Activated T-cell treated with anti-CD3 and anti-CD28 coated beads, Interleukin-2, amount 50 U/mL, for 4 hours (primary cell): ENCODE measurements at regions not wholly inside any gene's neighbourhood (a gene's known extent, or its start where the extent isn't known, plus 50 kb on each side); places are given as distances from the start of the nearest gene placed in this dataset.
A peak's percentile ranks its signal among the peaks of the same experiment; 100 is the strongest.
"Not testable (repeated sequence)": the region's sequence is repeated elsewhere in the genome, so short reads cannot be mapped to it uniquely, and the experiment has no call there.

Experiments used
- ATAC-seq, 2 donors: fragments of 200-7000 bp; cut with Tn5 transposase; one replicate each; pipeline ENCODE4 v1.10.0; 2021
- DNase-seq: peaks from one replicate; pipeline ENCODE4 v3.0.0-alpha.2; 2020
- H3K27me3 Mint-ChIP-seq: one replicate; pipeline ENCODE4 v1.8.0; 2021; ENCODE audit warnings: low read depth, mixed read lengths
- H3K36me3 Mint-ChIP-seq: one replicate; pipeline ENCODE4 v1.8.0; 2022; ENCODE audit warnings: mixed read lengths; ENCODE audit not compliant: insufficient read depth
- H3K4me1 Mint-ChIP-seq: one replicate; pipeline ENCODE4 v1.8.0; 2021; ENCODE audit warnings: low read depth, mixed read lengths
- H3K4me3 Mint-ChIP-seq: one replicate; pipeline ENCODE4 v1.8.0; 2021; ENCODE audit warnings: mild to moderate bottlenecking, moderate library complexity, mixed read lengths
- H3K9me3 Mint-ChIP-seq: one replicate; pipeline ENCODE4 v1.8.0; 2021; ENCODE audit warnings: mixed read lengths

DNA sequence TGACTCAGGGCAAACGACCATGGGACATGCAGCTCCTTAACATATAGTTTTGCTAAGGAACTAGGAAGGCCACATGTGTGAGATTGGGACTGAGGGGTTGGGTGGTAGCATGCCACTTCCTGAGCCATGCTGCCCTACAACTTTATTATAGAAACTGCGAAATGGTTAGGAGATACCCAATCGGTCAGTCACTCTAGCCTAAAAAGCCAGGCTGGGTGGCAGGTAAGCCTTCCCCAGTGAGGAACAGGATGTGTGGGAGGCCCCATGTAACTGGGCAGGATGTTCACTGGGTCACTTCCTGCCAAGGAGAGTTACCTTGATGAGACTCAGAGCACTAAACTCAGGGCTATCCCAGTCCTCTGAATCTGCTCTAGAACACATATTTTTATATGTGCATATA, 123.5 kb downstream of the MAP3K7 start:
- Mint-ChIP-seq H3K4me1 (peaks cover 83% of the 10 kb centered on the region), H3K4me3 (no peak overlapping the region), H3K36me3 (no peaks in the 10 kb centered on the region), H3K27me3 (no peaks in the 10 kb centered on the region), H3K9me3 (no peaks in the 10 kb centered on the region)
- DNase-seq (no peak), ATAC-seq (no peak)

DNA sequence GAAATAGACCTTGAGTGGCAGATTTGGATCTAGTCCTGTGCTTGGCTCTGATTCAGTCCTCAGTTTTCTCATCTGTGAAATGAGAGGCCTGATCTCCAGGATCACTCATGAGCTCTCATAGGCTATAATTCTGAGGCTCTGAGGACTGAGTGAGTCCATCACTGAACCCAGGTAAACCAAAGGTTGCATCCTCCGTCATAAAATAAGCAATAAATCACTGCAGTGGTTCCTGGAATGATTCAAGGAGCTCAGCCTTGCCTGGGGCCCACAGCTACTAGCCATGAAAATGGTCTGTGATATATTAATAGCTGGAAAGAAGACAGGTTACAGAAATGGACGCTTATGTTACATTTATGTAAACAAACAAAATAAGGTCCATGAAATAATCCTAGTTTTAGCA, 124.8 kb downstream of the MAP3K7 start:
- Mint-ChIP-seq H3K36me3 (no peaks in the 10 kb centered on the region), H3K4me1 (peaks cover 85% of the 10 kb centered on the region), H3K27me3 (no peaks in the 10 kb centered on the region), H3K4me3 (no peak overlapping the region), H3K9me3 (no peaks in the 10 kb centered on the region)
- no peak for ATAC-seq
- no peak for DNase-seq

DNA sequence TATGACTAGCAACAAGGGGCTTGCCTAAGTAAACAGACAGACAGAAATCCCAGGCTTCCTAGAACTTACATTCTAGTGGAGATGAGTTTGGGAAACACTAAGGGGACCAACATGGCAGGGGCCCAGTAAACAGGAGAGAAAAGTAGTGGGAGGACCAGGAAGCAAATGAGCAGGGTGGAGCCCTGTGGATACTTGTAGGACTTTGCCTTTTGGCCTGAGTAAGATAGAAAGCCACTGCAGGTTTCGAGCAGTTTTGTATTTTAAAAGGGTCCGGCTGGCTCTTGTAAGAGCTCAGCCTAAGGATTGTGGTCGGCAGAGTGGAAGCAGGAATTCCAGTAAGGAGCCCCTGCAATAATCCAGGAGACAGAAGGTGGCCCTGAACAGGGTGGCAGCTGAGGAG, 125.5 kb downstream of the MAP3K7 start:
- no peak overlapping the region for H3K4me3 Mint-ChIP-seq
- H3K27me3 Mint-ChIP-seq = no peaks in the 10 kb centered on the region
- H3K4me1 Mint-ChIP-seq = peaks cover 84% of the 10 kb centered on the region
- no peaks in the 10 kb centered on the region for H3K9me3 Mint-ChIP-seq
- H3K36me3 Mint-ChIP-seq = no peaks in the 10 kb centered on the region
- DNase-seq (no peak), ATAC-seq (no peak)

DNA sequence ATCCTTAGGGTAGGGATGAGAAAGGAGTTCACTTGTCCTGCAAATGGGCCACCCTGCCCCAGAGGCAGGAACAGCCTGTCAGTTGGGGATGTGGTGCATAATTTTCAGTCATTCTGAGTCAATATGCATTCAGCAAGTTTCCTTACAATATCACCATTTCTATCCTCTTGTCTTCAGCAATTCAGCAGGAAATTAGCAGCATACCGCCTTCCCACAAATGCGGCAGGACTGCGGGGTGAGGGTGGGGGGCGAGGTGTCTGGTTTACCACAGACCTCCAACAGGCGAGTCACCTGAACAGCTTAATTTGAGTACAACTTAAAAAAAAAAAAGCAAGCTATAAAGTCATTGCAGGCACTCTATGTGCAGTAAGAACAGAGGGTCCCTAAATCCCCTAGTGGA, 126.8 kb downstream of the MAP3K7 start:
- ATAC-seq = no peak
- no peak for DNase-seq
- H3K27me3 Mint-ChIP-seq = no peaks in the 10 kb centered on the region
- H3K4me3 Mint-ChIP-seq = peak overlapping the region; percentile 37
- no peaks in the 10 kb centered on the region for H3K36me3 Mint-ChIP-seq
- peaks cover 71% of the 10 kb centered on the region for H3K4me1 Mint-ChIP-seq
- no peaks in the 10 kb centered on the region for H3K9me3 Mint-ChIP-seq

DNA sequence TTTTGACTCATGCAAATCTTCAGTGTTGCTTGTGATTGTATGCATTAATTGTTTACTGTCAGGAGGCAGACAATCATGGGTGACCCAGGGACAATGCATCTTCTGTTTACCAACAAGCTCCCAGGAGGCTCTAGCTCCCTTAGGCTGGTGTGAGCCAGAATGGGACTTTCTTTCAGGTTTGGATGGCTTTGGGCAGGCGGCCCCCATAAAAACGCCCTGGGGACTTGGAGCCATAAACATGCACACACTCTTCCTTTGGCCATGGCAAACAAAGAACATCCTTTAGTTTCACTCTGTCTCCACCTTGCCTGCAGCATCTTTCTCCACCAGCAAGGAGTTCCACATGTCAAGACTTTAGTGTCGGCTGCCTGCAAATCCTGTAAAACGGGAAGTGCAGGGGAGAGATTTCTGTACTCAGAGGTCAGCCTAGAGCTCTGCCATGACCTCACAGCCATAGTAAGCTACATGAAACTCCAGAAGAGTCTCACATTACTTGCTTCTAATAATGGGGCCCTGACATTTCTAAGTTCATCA, 127.6 kb downstream of the MAP3K7 start:
- DNase-seq (no peak), ATAC-seq (no peak)
- Mint-ChIP-seq H3K4me3 (peak overlapping the region; percentile 69), H3K4me1 (peaks cover 70% of the 10 kb centered on the region), H3K9me3 (no peaks in the 10 kb centered on the region), H3K36me3 (no peaks in the 10 kb centered on the region), H3K27me3 (no peaks in the 10 kb centered on the region)

DNA sequence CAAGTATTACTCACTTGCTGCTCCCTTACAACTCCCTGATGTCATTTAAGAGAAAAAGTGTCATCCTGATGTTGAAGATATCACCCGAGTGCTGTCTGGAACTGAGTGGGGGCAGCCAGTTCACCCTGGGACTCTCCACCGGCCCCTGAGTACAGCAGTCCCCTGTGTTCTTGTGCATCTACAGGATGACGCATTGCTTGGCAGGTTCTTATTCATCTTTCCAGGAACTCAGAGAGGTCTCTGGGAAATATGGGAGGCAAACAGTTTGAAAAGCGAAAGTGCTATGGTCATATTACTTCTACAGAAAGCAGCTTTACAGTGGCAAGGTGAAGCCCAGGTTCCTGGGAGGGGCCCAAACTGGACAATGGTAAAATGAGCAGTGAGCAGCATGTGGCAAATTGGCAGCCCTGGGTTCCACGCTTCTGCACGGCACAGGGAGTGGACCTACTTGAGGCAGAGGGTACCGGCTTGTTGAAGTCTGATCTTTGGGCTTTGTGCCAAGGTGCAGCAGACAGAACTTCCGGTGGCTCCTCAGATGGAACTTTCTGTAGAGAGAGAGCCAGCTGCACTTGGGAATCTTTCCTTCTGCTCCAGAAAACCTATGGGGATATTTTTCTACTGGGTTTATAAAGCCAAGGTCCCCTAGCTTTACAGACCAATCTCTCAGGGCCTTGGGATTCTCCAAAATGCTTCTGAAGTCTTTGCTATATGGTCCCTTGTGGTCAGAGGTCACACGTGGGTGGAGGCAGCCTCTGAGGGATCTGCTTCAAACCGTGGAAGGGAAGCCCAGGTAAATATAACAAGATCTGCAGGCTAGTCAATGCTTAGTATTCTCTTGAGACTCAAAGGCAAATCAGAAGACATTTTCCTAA, 128.3 kb downstream of the MAP3K7 start:
- peak overlapping the region; percentile 69 for H3K4me3 Mint-ChIP-seq
- H3K36me3 Mint-ChIP-seq = no peaks in the 10 kb centered on the region
- H3K4me1 Mint-ChIP-seq = peaks cover 63% of the 10 kb centered on the region
- ATAC-seq = peak; percentile 93 to 95
- DNase-seq = peak; percentile 76
- no peaks in the 10 kb centered on the region for H3K9me3 Mint-ChIP-seq
- no peaks in the 10 kb centered on the region for H3K27me3 Mint-ChIP-seq

DNA sequence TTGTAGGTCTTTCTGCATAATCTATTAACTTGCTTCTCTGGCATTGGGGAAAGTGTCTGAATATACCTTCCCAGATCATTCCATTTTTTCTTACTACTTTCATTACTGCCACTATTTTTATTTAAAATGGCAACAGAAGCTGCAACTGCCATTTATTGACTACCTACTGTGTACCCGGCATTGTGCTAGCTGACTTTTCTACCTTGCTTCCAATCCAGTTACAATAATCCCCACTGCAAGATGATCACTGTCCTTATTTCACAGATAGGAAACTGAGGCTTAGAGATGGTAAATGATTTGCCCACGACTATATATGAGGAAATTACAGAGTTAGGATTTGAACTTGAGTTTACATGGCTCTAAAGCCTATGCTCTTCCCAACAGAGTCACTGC, 129.0 kb downstream of the MAP3K7 start:
- ATAC-seq = no peak
- no peak for DNase-seq
- peaks cover 57% of the 10 kb centered on the region for H3K4me1 Mint-ChIP-seq
- no peaks in the 10 kb centered on the region for H3K9me3 Mint-ChIP-seq
- peak overlapping the region; percentile 13 for H3K4me3 Mint-ChIP-seq
- H3K27me3 Mint-ChIP-seq = no peaks in the 10 kb centered on the region
- no peaks in the 10 kb centered on the region for H3K36me3 Mint-ChIP-seq

DNA sequence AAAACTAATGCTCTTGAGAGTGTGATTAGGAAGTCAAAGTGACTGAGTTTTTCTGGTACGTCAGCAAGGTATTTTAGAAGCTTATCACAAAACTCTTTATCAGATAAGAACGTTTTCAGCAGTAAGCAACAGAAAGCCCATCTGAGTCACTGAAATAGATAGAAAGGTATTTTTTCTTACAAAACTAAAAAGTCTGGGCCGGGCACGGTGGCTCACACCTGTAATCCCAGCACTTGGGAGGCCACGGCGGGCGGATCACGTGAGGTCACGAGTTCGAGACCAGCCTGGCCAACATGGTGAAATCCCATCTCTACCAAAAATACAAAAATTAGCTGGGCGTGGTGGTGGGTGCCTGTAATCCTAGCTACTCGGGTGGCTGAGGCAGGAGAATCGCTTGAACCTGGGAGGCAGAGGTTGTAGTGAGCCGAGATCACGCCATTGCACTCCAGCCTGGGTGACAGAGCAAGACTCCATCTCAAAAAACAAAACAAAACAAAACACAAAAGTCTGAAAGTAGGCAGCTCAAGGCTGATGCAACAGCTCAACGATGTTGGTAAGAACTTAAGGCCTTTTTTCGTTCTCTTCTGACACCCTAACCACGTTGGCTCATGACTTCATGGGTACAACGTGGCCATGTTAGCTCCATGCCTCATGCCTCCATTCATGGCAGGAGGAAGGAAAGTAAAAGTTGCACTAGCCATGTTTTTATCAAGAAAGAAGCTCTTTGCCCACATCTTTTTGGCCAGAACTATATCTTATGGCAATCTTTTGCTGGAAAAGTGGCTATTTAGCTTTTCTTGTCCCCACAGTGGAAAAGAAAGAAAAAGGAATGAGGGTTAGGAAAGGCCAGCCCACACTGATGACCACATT, 129.6 kb downstream of the MAP3K7 start:
- H3K4me1 Mint-ChIP-seq = peaks cover 53% of the 10 kb centered on the region
- H3K9me3 Mint-ChIP-seq, DNase-seq, H3K27me3 Mint-ChIP-seq, H3K36me3 Mint-ChIP-seq: not testable (repeated sequence)
- ATAC-seq = peak; percentile 11 to 29
- H3K4me3 Mint-ChIP-seq = peak overlapping the region; percentile 16

DNA sequence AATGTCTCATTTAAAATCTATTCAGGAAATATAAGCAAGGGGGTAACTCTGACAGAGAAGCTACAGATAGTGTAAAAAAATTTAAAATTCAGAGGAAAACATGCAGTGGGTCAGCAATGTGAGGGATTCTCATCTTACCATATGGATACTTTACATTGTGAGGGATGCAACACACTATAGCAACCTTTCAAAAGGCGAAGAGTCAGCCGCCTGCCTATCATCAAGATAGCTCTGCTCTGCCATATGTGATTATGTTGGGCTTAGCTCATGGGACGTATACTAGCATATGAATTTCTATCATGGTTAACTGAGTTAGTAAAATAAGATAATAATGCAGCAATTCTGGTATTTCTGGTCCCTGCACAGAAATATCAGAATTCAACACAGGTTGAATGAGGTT, 130.9 kb downstream of the MAP3K7 start:
- H3K36me3 Mint-ChIP-seq = no peaks in the 10 kb centered on the region
- peaks cover 51% of the 10 kb centered on the region for H3K4me1 Mint-ChIP-seq
- no peak overlapping the region for H3K4me3 Mint-ChIP-seq

DNA sequence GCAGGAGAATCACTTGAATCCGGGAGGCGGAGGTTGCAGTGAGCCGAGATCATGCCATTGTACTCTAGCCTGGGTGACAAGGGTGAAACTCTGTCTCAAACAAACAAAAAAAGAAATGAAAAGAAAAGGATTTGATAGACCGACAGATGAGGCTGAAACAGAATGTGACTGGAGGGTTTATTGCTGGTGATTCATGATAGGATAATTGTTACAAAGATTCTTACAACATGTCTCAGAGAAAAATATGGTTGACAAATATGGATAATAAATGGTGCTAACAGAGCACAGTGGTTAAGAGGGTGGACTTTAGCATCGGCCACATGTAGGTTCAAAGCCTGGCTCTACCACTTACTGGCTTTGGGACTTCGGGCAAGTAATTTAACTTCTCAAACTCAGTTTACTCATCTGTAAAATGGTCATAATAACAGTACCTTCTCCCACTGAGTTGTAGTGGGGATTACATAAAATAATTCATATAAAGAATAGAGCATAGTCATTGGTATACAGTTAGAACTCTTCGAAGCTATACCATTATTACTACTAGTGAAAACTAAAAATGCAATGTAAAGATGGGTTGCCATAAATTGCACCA, 131.9 kb downstream of the MAP3K7 start:
- H3K4me3 Mint-ChIP-seq = no peak overlapping the region
- peaks cover 42% of the 10 kb centered on the region for H3K4me1 Mint-ChIP-seq
- no peaks in the 10 kb centered on the region for H3K36me3 Mint-ChIP-seq
- ATAC-seq = no peak
- H3K27me3 Mint-ChIP-seq = no peaks in the 10 kb centered on the region
- no peak for DNase-seq
- no peaks in the 10 kb centered on the region for H3K9me3 Mint-ChIP-seq

More for the DNA sequence above, 130.9 kb downstream of the MAP3K7 start:
- H3K9me3 Mint-ChIP-seq = no peaks in the 10 kb centered on the region
- ATAC-seq (no peak), DNase-seq (no peak)
- H3K27me3 Mint-ChIP-seq = no peaks in the 10 kb centered on the region

DNA sequence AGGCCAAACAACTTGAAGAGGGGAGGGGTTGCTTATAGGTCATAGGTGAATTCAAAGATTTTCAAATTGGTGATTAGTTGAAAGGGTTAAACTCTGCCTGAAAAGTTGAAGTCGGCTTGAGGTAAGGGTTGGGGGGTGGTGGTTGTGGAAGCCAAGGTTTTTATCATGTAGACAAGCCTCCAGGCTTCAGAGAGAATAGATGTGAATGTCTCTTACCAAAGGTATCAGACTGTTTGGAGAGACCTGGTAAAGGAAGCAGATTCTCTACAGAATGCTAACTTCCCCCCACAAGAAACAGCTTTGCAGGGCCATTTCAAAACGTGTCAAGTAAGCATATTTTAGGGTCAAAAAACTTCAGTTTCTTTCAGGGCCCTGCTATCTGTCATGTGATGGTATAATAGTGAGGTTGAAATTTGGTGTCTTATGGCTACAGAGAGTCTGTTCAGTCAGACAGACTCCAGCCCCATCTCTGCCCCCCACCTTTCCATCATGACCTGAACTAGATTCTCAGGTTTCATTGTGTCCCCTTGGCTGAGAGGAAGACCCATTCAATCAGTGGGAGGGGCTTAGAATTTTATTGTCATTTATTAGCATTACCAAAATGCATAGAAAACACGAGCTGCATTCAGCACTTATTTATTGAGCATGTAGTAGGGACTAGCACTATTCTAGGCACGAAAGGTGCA, 136.5 kb downstream of the MAP3K7 start:
- no peaks in the 10 kb centered on the region for H3K9me3 Mint-ChIP-seq
- DNase-seq (no peak), ATAC-seq (no peak)
- H3K36me3 Mint-ChIP-seq = no peaks in the 10 kb centered on the region
- no peaks in the 10 kb centered on the region for H3K27me3 Mint-ChIP-seq
- no peak overlapping the region for H3K4me3 Mint-ChIP-seq
- peaks cover 23% of the 10 kb centered on the region for H3K4me1 Mint-ChIP-seq

DNA sequence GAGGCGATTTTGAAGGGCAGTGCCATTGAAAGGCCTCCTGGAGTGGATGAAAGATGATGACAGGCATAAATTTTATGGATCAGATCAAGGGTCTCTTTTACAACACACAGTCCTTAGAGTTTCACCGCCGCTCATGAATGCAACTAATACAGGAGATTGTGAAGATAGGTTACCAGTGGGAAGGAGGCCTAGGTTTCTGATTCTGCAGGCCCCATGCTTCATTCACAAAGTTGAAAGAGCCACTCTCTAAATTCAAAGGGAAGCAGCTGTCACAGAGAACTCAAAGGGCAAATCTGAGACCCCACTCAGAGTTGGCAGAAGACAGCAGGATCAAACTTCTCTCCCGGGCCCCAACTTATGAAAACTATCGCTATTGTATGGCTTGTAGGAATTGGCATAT, 137.6 kb downstream of the MAP3K7 start:
- H3K4me1 Mint-ChIP-seq = peaks cover 29% of the 10 kb centered on the region
- H3K27me3 Mint-ChIP-seq = no peaks in the 10 kb centered on the region
- H3K9me3 Mint-ChIP-seq = no peaks in the 10 kb centered on the region
- ATAC-seq = no peak
- DNase-seq = no peak
- H3K36me3 Mint-ChIP-seq = no peaks in the 10 kb centered on the region
- H3K4me3 Mint-ChIP-seq = no peak overlapping the region

DNA sequence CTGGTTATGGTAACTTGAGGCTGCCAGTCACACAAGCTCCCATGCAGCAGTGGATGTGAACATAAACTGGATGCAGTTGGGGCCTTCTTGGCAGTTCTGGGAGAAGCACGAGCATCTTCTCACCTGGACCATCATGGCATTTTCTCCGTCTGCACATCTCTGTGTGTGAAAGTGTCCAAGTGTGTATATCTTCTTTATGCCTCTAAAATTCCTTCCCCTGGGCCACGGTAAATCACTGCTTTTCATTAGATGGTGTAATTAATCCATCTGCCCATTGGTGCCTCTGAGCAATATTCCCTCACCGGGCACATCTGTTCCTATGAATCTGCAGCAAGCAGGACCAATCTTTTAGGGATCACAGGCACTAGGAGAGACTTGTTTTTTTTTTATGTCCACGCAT, 138.0 kb downstream of the MAP3K7 start:
- Mint-ChIP-seq H3K4me1 (peaks cover 33% of the 10 kb centered on the region), H3K4me3 (no peak overlapping the region), H3K36me3 (no peaks in the 10 kb centered on the region), H3K27me3 (no peaks in the 10 kb centered on the region), H3K9me3 (no peaks in the 10 kb centered on the region)
- DNase-seq = no peak
- no peak for ATAC-seq

DNA sequence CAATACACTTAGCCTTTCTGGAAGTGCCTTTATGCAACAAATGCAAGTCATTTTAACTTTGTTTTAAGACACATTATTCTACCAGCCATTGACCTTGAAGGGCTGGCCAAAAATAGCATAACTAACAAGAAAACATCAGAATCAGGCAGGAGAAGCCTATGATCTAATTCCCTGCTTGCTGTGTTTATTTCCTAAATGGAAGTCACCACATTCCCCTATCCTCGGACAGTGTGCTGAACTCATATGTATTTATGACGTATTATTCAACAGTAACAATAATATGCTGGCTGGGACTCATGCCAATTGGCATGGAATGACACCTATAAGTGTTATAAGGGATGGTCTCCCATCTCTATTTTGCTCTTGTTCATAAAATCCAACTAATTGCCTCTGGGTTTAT, 140.7 kb downstream of the MAP3K7 start:
- peaks cover 30% of the 10 kb centered on the region for H3K4me1 Mint-ChIP-seq
- no peaks in the 10 kb centered on the region for H3K27me3 Mint-ChIP-seq
- H3K9me3 Mint-ChIP-seq = no peaks in the 10 kb centered on the region
- H3K4me3 Mint-ChIP-seq = no peak overlapping the region
- no peak for DNase-seq
- ATAC-seq = no peak
- no peaks in the 10 kb centered on the region for H3K36me3 Mint-ChIP-seq
